ENCODE measurements at regions not wholly inside any gene's neighbourhood (a gene's known extent, or its start where the extent isn't known, plus 50 kb on each side); places are given as distances from the start of the nearest gene placed in this dataset.

- TF ChIP-seq CTCF (IDR thresholded peaks at IDR 0.05) (no peak), POLR2A (IDR thresholded peaks at IDR 0.05) (no peak)
These were observed 64.5 kb upstream of the SLC10A2 start for GRCh38 chr13:103130681-103131210.

All from thyroid gland (tissue), 4 donors.